Mucosa of gallbladder (tissue), 1 donor: ENCODE measurements at regions not wholly inside any gene's neighbourhood (a gene's known extent, or its start where the extent isn't known, plus 50 kb on each side); places are given as distances from the start of the nearest gene placed in this dataset.

Experiments
- DNase-seq: peaks from one replicate; pipeline ENCODE4 v3.0.0-alpha.2; 2020; ENCODE audit warnings: low spot score
- donor health status: DM: no; HTN: no; CAD: no.

GRCh38 chr13:73585236-73585635, 526.4 kb downstream of the KLF5 start:
- no peak for DNase-seq

- DNase-seq = no peak
Observed at GRCh38 chr13:73583331-73583730, 524.5 kb downstream of the KLF5 start.

GRCh38 chr13:73580513-73581267, 521.9 kb downstream of the KLF5 start:
- no peak for DNase-seq

- DNase-seq = no peak
Observed at GRCh38 chr13:73579574-73580274, 520.9 kb downstream of the KLF5 start.

- DNase-seq = no peak
Observed at GRCh38 chr13:73578251-73578875, 519.6 kb downstream of the KLF5 start.

- DNase-seq = no peak
Observed at GRCh38 chr13:73576291-73576690, 517.5 kb downstream of the KLF5 start.

- DNase-seq = no peak
Observed at GRCh38 chr13:73572824-73573223, 514.0 kb downstream of the KLF5 start.

GRCh38 chr13:73571376-73571775, 512.6 kb downstream of the KLF5 start:
- DNase-seq = no peak

GRCh38 chr13:73556902-73557301, 498.1 kb downstream of the KLF5 start:
- no peak for DNase-seq

GRCh38 chr13:73556128-73556527, 497.3 kb downstream of the KLF5 start:
- no peak for DNase-seq

- DNase-seq = no peak
Observed at GRCh38 chr13:73551736-73552135, 492.9 kb downstream of the KLF5 start.

- DNase-seq = no peak
Observed at GRCh38 chr13:73549717-73550116, 490.9 kb downstream of the KLF5 start.

- no peak for DNase-seq
Observed at GRCh38 chr13:73548449-73548848, 489.6 kb downstream of the KLF5 start.

GRCh38 chr13:73547239-73547638, 488.4 kb downstream of the KLF5 start:
- DNase-seq = no peak

GRCh38 chr13:73544175-73544574, 485.4 kb downstream of the KLF5 start:
- DNase-seq = no peak

- no peak for DNase-seq
Observed at GRCh38 chr13:73542446-73542845, 483.6 kb downstream of the KLF5 start.

- DNase-seq = no peak
Observed at GRCh38 chr13:73536865-73537264, 478.1 kb downstream of the KLF5 start.

- no peak for DNase-seq
Observed at GRCh38 chr13:73535341-73535740, 476.5 kb downstream of the KLF5 start.

- DNase-seq = no peak
Observed at GRCh38 chr13:73532987-73533510, 474.2 kb downstream of the KLF5 start.

GRCh38 chr13:73532582-73532981, 473.8 kb downstream of the KLF5 start:
- no peak for DNase-seq

- DNase-seq = no peak
Observed at GRCh38 chr13:73531014-73531413, 472.2 kb downstream of the KLF5 start.

GRCh38 chr13:73522937-73523336, 464.1 kb downstream of the KLF5 start:
- no peak for DNase-seq
